ENCODE measurements at regions not wholly inside any gene's neighbourhood (a gene's known extent, or its start where the extent isn't known, plus 50 kb on each side); places are given as distances from the start of the nearest gene placed in this dataset.

DNA sequence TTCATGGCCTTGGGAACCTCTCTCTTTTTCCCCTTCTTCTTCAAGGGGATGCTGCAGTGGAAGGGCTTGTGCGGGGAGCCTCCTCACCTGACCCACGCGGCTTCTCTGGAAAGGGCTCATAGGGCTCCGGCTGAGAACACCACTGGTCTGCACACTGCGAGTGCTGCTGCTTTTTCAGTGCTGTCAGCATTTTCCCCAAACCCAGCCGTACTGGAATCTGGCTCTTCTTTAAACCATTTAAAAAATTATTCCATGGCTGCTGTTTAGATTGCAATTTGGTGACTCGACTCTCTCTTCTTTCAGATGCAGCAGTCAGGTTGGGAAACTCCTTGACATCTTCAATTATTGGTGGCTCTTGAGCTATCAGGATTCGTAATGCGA lies 272.6 kb upstream of the DSEL start:
- TF ChIP-seq CTCF (conservative IDR thresholded peaks at IDR 0.05; ENCODE audit: low read length), result no peak
- no peak for TF ChIP-seq EZH2phosphoT487 (IDR thresholded peaks at IDR 0.05; ENCODE audit: borderline replicate concordance)
